ENCODE measurements at regions not wholly inside any gene's neighbourhood (a gene's known extent, or its start where the extent isn't known, plus 50 kb on each side); places are given as distances from the start of the nearest gene placed in this dataset.

GRCh38 chr13:26934096-26934495 lies 173.5 kb upstream of the GPR12 start:
- H2AK5ac ChIP-seq (ENCODE audit: low read depth, low read length) = no peak overlapping the region
- 94% methylated on average over 7 of the region's 7 CpGs; no CpG with 5 or more reads in 1 of the 2 experiments for WGBS, 2 experiments (ENCODE audit: extremely low coverage in 1 of 2, insufficient coverage in 1 of 2, insufficient read length in 1 of 2, insufficient replicate concordance in 2 of 2, low coverage in 1 of 2, low lambda C conversion rate in 2 of 2, missing lambda C conversion rate in 1 of 2)
- no peak overlapping the region for H2BK5ac ChIP-seq (ENCODE audit: low read depth, low read length)
- H3K79me1 ChIP-seq (ENCODE audit: low read depth, low read length) = no peaks in the 10 kb centered on the region
- no peak overlapping the region for H3K9ac ChIP-seq (replicated peaks in 1 of 4; ENCODE audit: extremely low read depth in 1 of 4, low read depth in 3 of 4, low read length in 3 of 4)
- H3K14ac ChIP-seq (ENCODE audit: insufficient read length) = no peak overlapping the region
- H4K8ac ChIP-seq (ENCODE audit: extremely low read depth, insufficient read depth, low read length) = no peak overlapping the region
- no peak for DNase-seq (ENCODE audit: low read depth in 1 of 2, low spot score in 2 of 2)
- no peak overlapping the region for H3K4me3 ChIP-seq (ENCODE audit: extremely low read depth in 1 of 4, insufficient read depth in 2 of 4, low read depth in 3 of 4, low read length in 4 of 4)
- no peaks in the 10 kb centered on the region for H3K79me2 ChIP-seq (ENCODE audit: control insufficient read depth in 1 of 2, insufficient read depth in 2 of 2, low read length in 2 of 2)
- H2BK12ac ChIP-seq (ENCODE audit: low read depth, low read length) = no peak overlapping the region
- H3K9me3 ChIP-seq (ENCODE audit: insufficient read depth in 2 of 2, low read depth in 1 of 2, low read length in 1 of 2) = no peaks in the 10 kb centered on the region
- no peaks in the 10 kb centered on the region for H3K36me3 ChIP-seq (ENCODE audit: control insufficient read depth in 2 of 4, insufficient read depth in 4 of 4, low read length in 3 of 4)
- no peak overlapping the region for H3K4ac ChIP-seq (replicated peaks; ENCODE audit: insufficient read length, low read depth, low read length)
- no peak overlapping the region for H2BK15ac ChIP-seq (ENCODE audit: low read length)
- peaks cover 0 to 3% (median 0%) of the 10 kb centered on the region in 4 experiments; a peak in 1 of 7 replicates for H3K4me1 ChIP-seq (replicated peaks in 1 of 4; ENCODE audit: control insufficient read depth in 3 of 4, insufficient read depth in 4 of 4, low read length in 3 of 4)
- ChIA-PET CTCF (ENCODE audit: partially characterized antibody) (interaction anchor here (0.9 kb wide), 1 partner anchor 58 kb away, joined by 3 read pairs; no protein-coding TSS in a partner anchor), POLR2A (ENCODE audit: partially characterized antibody) (interaction anchor here (1.1 kb wide), 1 partner anchor 51 kb away, joined by 3 read pairs; no protein-coding TSS in a partner anchor)
- no peak overlapping the region for H4K91ac ChIP-seq (replicated peaks; ENCODE audit: insufficient read length, low read length)
- no peak overlapping the region for H3K56ac ChIP-seq (replicated peaks; ENCODE audit: insufficient read length, low read depth, low read length)
- H3K18ac ChIP-seq (ENCODE audit: extremely low read depth, low read length) = no peak overlapping the region
- no peak overlapping the region for H3K4me2 ChIP-seq (ENCODE audit: insufficient read depth in 1 of 2, low read depth in 2 of 2, low read length in 2 of 2)
- H3K27ac ChIP-seq (ENCODE audit: low read depth, low read length) = no peak overlapping the region
- H3K23ac ChIP-seq (ENCODE audit: insufficient read length) = no peak overlapping the region
- no peak overlapping the region for H2AFZ ChIP-seq (ENCODE audit: low read length)
- H4K20me1 ChIP-seq (replicated peaks in 1 of 2; ENCODE audit: control insufficient read depth in 1 of 2, insufficient read depth in 2 of 2, low read length in 2 of 2) = no peaks in the 10 kb centered on the region
- H2BK20ac ChIP-seq (ENCODE audit: low read length) = no peak overlapping the region
- H4K5ac ChIP-seq (ENCODE audit: insufficient read length, low read depth, low read length) = no peak overlapping the region
- FAIRE-seq = no peak
- no peak overlapping the region for H2BK120ac ChIP-seq (replicated peaks; ENCODE audit: low read depth, low read length)
- H3K27me3 ChIP-seq (replicated peaks in 1 of 4; ENCODE audit: control insufficient read depth in 3 of 4, extremely low read depth in 1 of 4, insufficient read depth in 3 of 4, low read length in 3 of 4) = no peaks in the 10 kb centered on the region
- H3K23me2 ChIP-seq (ENCODE audit: low read depth, low read length) = 0 out of 2 replicates have a peak, but pooled peaks cover 2% of the 10 kb centered on the region
- TF ChIP-seq EGR1 (IDR thresholded peaks at IDR 0.05; ENCODE audit: borderline replicate concordance, low read depth, low read length) = no peak
- no peak for TF ChIP-seq KDM5A (IDR thresholded peaks at IDR 0.05; ENCODE audit: low read length)
- TF ChIP-seq EZH2 (IDR thresholded peaks at IDR 0.05; ENCODE audit: low read depth, low read length, severe bottlenecking) = no peak
- TF ChIP-seq SP2 (IDR thresholded peaks at IDR 0.05; ENCODE audit: low read length) = no peak
- no peak for TF ChIP-seq NANOG (IDR thresholded peaks at IDR 0.05; ENCODE audit: insufficient read depth, low read depth, low read length, poor library complexity, severe bottlenecking)
- no peak for TF ChIP-seq CBX5 (IDR thresholded peaks at IDR 0.05; ENCODE audit: low read depth, low read length)
- TF ChIP-seq YY1 (IDR thresholded peaks at IDR 0.05; ENCODE audit: low read depth, low read length) = no peak
- TF ChIP-seq KDM4A (IDR thresholded peaks at IDR 0.05; ENCODE audit: low read depth, low read length, severe bottlenecking) = no peak
- no peak for TF ChIP-seq TAF1 (IDR thresholded peaks at IDR 0.05; ENCODE audit: low read depth, low read length)
- TF ChIP-seq FOSL1 (IDR thresholded peaks at IDR 0.05; ENCODE audit: insufficient read depth, low read depth, low read length) = no peak
- TF ChIP-seq SIN3A (conservative IDR thresholded peaks at IDR 0.05 in 1 of 2, IDR thresholded peaks at IDR 0.05 in 1 of 2; ENCODE audit: low read depth in 1 of 2, low read length in 2 of 2) = no peak
- TF ChIP-seq CHD2 (IDR thresholded peaks at IDR 0.05; ENCODE audit: low read length) = no peak
- TF ChIP-seq CREB1 (IDR thresholded peaks at IDR 0.05) = no peak

Data from H1 (cell line).